ENCODE measurements at regions not wholly inside any gene's neighbourhood (a gene's known extent, or its start where the extent isn't known, plus 50 kb on each side); places are given as distances from the start of the nearest gene placed in this dataset.

DNA sequence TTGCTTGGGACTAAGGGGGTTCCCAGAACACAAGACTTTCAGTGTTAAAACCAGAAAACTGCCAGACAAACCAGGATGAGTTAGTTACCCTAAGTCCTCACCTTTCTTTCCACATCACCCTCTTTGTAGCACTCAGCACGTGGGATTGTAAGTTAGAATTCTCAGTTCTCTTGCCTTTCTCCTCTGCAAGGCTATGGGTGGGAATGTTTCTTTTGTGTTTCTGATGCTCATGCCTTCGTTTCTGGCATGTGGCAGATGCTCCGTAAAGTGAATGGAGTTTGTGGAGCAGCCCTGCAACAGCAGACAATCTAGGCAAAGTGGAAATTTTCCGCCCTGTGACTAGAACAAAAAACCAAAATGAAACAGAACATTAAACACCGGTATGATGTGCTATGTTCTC is 64.7 kb upstream of the SPP1 start:
- no peak overlapping the region for H3K4me2 ChIP-seq (ENCODE audit: insufficient read depth, insufficient read length, low read length)
- peak overlapping the region; percentile 8 for H3K56ac ChIP-seq (ENCODE audit: insufficient read length, low read depth, low read length)
- H3K9ac ChIP-seq (ENCODE audit: extremely low read depth, insufficient read length, low read length) = no peak overlapping the region
- no peaks in the 10 kb centered on the region for H3K79me1 ChIP-seq (ENCODE audit: insufficient read depth, low read depth, low read length, poor library complexity, severe bottlenecking)
- Mint-ChIP-seq H3K27me3 (ENCODE audit: low read depth) (no peaks in the 10 kb centered on the region), H3K9me3 (peaks cover 0 to 5% of the 10 kb centered on the region in 2 experiments; a peak in 2 of 5 replicates), H3K4me3 (no peak overlapping the region; a peak in 1 of 5 replicates), H3K27ac (peak overlapping the region in 2 of 3 experiments; percentile 55 to 57; a peak in 4 of 7 replicates), H3K36me3 (ENCODE audit: insufficient read depth in 1 of 3, low read depth in 3 of 3) (peaks cover 0 to 13% (median 0%) of the 10 kb centered on the region in 3 experiments; a peak in 3 of 7 replicates), H3K4me1 (peaks cover 38 to 47% of the 10 kb centered on the region in 2 experiments)
- H4K8ac ChIP-seq (replicated peaks; ENCODE audit: insufficient read length, low read depth, low read length) = no peak overlapping the region
- no peak for DNase-seq
- no peaks in the 10 kb centered on the region for H3K23me2 ChIP-seq (ENCODE audit: insufficient read length, low read depth, low read length, poor library complexity, severe bottlenecking)
- H2BK15ac ChIP-seq (ENCODE audit: low read depth, low read length) = no peak overlapping the region
- no peak overlapping the region for H2BK5ac ChIP-seq (ENCODE audit: insufficient read length, low read length)
- no CpG with 5 or more reads among the region's 5 CpGs for WGBS (ENCODE audit: extremely low coverage, insufficient read length, low lambda C conversion rate)
- no peak overlapping the region for H3K23ac ChIP-seq (ENCODE audit: insufficient read length, low read depth, low read length)
- H3K14ac ChIP-seq (ENCODE audit: insufficient read depth, low read length) = peak overlapping the region; percentile 43; the same call in 1 of the 2 replicates
- H3K18ac ChIP-seq (ENCODE audit: insufficient read length, low read depth, low read length) = no peak overlapping the region
- TF ChIP-seq, protein P1, sequence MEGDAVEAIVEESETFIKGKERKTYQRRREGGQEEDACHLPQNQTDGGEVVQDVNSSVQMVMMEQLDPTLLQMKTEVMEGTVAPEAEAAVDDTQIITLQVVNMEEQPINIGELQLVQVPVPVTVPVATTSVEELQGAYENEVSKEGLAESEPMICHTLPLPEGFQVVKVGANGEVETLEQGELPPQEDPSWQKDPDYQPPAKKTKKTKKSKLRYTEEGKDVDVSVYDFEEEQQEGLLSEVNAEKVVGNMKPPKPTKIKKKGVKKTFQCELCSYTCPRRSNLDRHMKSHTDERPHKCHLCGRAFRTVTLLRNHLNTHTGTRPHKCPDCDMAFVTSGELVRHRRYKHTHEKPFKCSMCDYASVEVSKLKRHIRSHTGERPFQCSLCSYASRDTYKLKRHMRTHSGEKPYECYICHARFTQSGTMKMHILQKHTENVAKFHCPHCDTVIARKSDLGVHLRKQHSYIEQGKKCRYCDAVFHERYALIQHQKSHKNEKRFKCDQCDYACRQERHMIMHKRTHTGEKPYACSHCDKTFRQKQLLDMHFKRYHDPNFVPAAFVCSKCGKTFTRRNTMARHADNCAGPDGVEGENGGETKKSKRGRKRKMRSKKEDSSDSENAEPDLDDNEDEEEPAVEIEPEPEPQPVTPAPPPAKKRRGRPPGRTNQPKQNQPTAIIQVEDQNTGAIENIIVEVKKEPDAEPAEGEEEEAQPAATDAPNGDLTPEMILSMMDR (conservative IDR thresholded peaks at IDR 0.05) = no peak
- no peak overlapping the region for H4K5ac ChIP-seq (ENCODE audit: insufficient read length, low read depth, low read length)
- no peak overlapping the region for H4K91ac ChIP-seq (ENCODE audit: insufficient read length, low read depth, low read length)
- H3K9me3 ChIP-seq (ENCODE audit: control insufficient read depth, low read depth, low read length) = no peaks in the 10 kb centered on the region
- H2AK5ac ChIP-seq (ENCODE audit: insufficient read length, low read length) = peak overlapping the region; percentile 18
- H3K27me3 ChIP-seq (ENCODE audit: insufficient read depth, low read length) = no peaks in the 10 kb centered on the region
- no peak overlapping the region for H3K4ac ChIP-seq (ENCODE audit: low read depth, low read length)
- H2AFZ ChIP-seq (ENCODE audit: low read length) = no peak overlapping the region
- H3T11ph ChIP-seq (ENCODE audit: low read length) = no peak overlapping the region
- H3K79me2 ChIP-seq (ENCODE audit: insufficient read depth, low read length) = no peaks in the 10 kb centered on the region
- H2BK120ac ChIP-seq (ENCODE audit: low read depth, low read length, poor library complexity, severe bottlenecking) = no peak overlapping the region
- peak overlapping the region; percentile 58 for H3K27ac ChIP-seq (ENCODE audit: insufficient read length, low read depth, low read length)
- H3K4me1 ChIP-seq (ENCODE audit: insufficient read depth, low read length) = peaks cover 21% of the 10 kb centered on the region
- no peaks in the 10 kb centered on the region for H4K20me1 ChIP-seq (ENCODE audit: control insufficient read depth, insufficient read depth, insufficient read length)
- no peak overlapping the region for H2BK20ac ChIP-seq (ENCODE audit: low read depth, low read length, poor library complexity, severe bottlenecking)
- H2BK12ac ChIP-seq (ENCODE audit: insufficient read length, low read depth, low read length) = peak overlapping the region; percentile 75

All from H9 (cell line).